Fibroblast of lung (primary cell): ENCODE measurements at regions not wholly inside any gene's neighbourhood (a gene's known extent, or its start where the extent isn't known, plus 50 kb on each side); places are given as distances from the start of the nearest gene placed in this dataset.

ENCODE experiments used
- CTCF ChIP-seq, 2 donors: IDR thresholded peaks in 1 of 2; conservative IDR thresholded peaks in 1 of 2; 1 replicate in 1 of 2; 2 replicates in 1 of 2; pipeline ENCODE4 v1.5.1; 2011 to 2012; ENCODE audit warnings: low read length in 2 of 2, control low read depth in 1 of 2, inconsistent platforms in 1 of 2, low read depth in 1 of 2, mild to moderate bottlenecking in 1 of 2
- EZH2 ChIP-seq: IDR thresholded peaks from 2 replicates; pipeline ENCODE4 v1.5.1; 2012; ENCODE audit warnings: low read length, control low read depth, mild to moderate bottlenecking; ENCODE audit errors: missing control alignments

GRCh38 chr1:17984583-17984982 is 123.0 kb upstream of the IGSF21 start:
- TF ChIP-seq CTCF (conservative IDR thresholded peaks at IDR 0.05 in 1 of 2, IDR thresholded peaks at IDR 0.05 in 1 of 2; ENCODE audit: low read depth in 1 of 2, low read length in 2 of 2) (peak; percentile 16 to 42), EZH2 (no peak)
